Stomach (tissue), 4 donors: ENCODE measurements at regions not wholly inside any gene's neighbourhood (a gene's known extent, or its start where the extent isn't known, plus 50 kb on each side); places are given as distances from the start of the nearest gene placed in this dataset.
"Not testable (repeated sequence)": the region's sequence is repeated elsewhere in the genome, so short reads cannot be mapped to it uniquely, and the experiment has no call there.

Experiments used
- CTCF ChIP-seq, 7 experiments: fragments of 450-650 bp in 4 of 7; fragments of 200-600 bp in 3 of 7; sonication (generic) in 3 of 7; IDR thresholded peaks; one replicate each; pipeline ENCODE4 v1.5.1; 2016 to 2019; ENCODE audit warnings: antibody characterized with exemption in 7 of 7, control low read depth in 2 of 7, mild to moderate bottlenecking in 1 of 7
- POLR2A ChIP-seq, 4 donors: fragments of 450-650 bp; IDR thresholded peaks; one replicate each; pipeline ENCODE4 v1.6.1; 2016; ENCODE audit warnings: antibody characterized with exemption in 4 of 4, control low read depth in 2 of 4, mild to moderate bottlenecking in 1 of 4, moderate library complexity in 1 of 4

GRCh38 chr9:62912278-62912677 lies 1722.4 kb downstream of the SPATA31A7 start:
- TF ChIP-seq POLR2A, CTCF (IDR thresholded peaks at IDR 0.05): not testable (repeated sequence)
